ENCODE measurements at regions not wholly inside any gene's neighbourhood (a gene's known extent, or its start where the extent isn't known, plus 50 kb on each side); places are given as distances from the start of the nearest gene placed in this dataset.

- no peak for TF ChIP-seq ZNF513 (CRISPR knock-in tag; conservative IDR thresholded peaks at IDR 0.05)
- no peak for TF ChIP-seq ZNF18 (CRISPR knock-in tag; IDR thresholded peaks at IDR 0.05; ENCODE audit: insufficient replicate concordance)
- no peak for TF ChIP-seq HOXA7 (CRISPR knock-in tag; IDR thresholded peaks at IDR 0.05)
- TF ChIP-seq ZNF577 (CRISPR knock-in tag; IDR thresholded peaks at IDR 0.05; ENCODE audit: borderline replicate concordance, low read depth) = no peak
- TF ChIP-seq TFDP1 (CRISPR knock-in tag; IDR thresholded peaks at IDR 0.05; ENCODE audit: borderline replicate concordance) = no peak
- TF ChIP-seq KLF6 (CRISPR knock-in tag; IDR thresholded peaks at IDR 0.05) = no peak
- TF ChIP-seq SNAI1 (CRISPR knock-in tag; IDR thresholded peaks at IDR 0.05; ENCODE audit: borderline replicate concordance) = no peak
- TF ChIP-seq SP5 (CRISPR knock-in tag; IDR thresholded peaks at IDR 0.05; ENCODE audit: borderline replicate concordance, low read depth) = no peak
- no peak for TF ChIP-seq ZNF136 (CRISPR knock-in tag; IDR thresholded peaks at IDR 0.05; ENCODE audit: low read depth)
- TF ChIP-seq KDM1A (CRISPR knock-in tag; IDR thresholded peaks at IDR 0.05) = no peak
- TF ChIP-seq DBP (CRISPR knock-in tag; IDR thresholded peaks at IDR 0.05; ENCODE audit: not compliant biosample characterization) = no peak
Measured at GRCh38 chr9:626596-626995, 214.9 kb upstream of the DMRT1 start (continued).

Data from HepG2 (cell line).